MCF 10A (cell line): ENCODE measurements at regions not wholly inside any gene's neighbourhood (a gene's known extent, or its start where the extent isn't known, plus 50 kb on each side); places are given as distances from the start of the nearest gene placed in this dataset.

Source experiments
- BruUV-seq: library from RNA; stranded (reverse); fragments of 400-500 nt; replicated peaks from 2 replicates; lab custom pipeline; 2021; lab: Mats Ljungman, UMichigan
- CTCF ChIA-PET: fragments of 300-600 bp; sonication (Branson Sonifier 250); formaldehyde crosslinking; extraction: SDS; loops from one replicate; lab custom pipeline; 2021; ENCODE audit warnings: antibody characterized with exemption, inconsistent platforms; lab: Yijun Ruan, JAX
- POLR2A ChIA-PET: fragments of 300-600, 350-650 bp; sonication (Branson Sonifier 250); formaldehyde crosslinking; extraction: SDS; loops from one replicate; lab custom pipeline; 2020; ENCODE audit warnings: antibody characterized with exemption, inconsistent platforms; lab: Yijun Ruan, JAX
- DNase-seq: peaks from one replicate; pipeline ENCODE4 v3.0.0-alpha.2; 2018; ENCODE audit not compliant: unreplicated experiment
- H3K27ac Mint-ChIP-seq: one replicate; pipeline ENCODE4 v1.8.0; 2022; ENCODE audit warnings: mild to moderate bottlenecking, low read depth, mixed read lengths; ENCODE audit not compliant: unreplicated experiment
- H3K27me3 Mint-ChIP-seq: one replicate; pipeline ENCODE4 v1.8.0; 2022; ENCODE audit warnings: mixed read lengths; ENCODE audit not compliant: insufficient read depth, unreplicated experiment
- H3K36me3 Mint-ChIP-seq: one replicate; pipeline ENCODE4 v1.8.0; 2022; ENCODE audit warnings: mild to moderate bottlenecking, moderate library complexity, mixed read lengths; ENCODE audit not compliant: insufficient read depth, unreplicated experiment
- H3K4me1 Mint-ChIP-seq: one replicate; pipeline ENCODE4 v1.8.0; 2022; ENCODE audit warnings: mixed read lengths; ENCODE audit not compliant: insufficient read depth, unreplicated experiment
- H3K4me3 Mint-ChIP-seq: one replicate; pipeline ENCODE4 v1.8.0; 2022; ENCODE audit warnings: mild to moderate bottlenecking, moderate library complexity, mixed read lengths; ENCODE audit not compliant: unreplicated experiment
- H3K9me3 Mint-ChIP-seq: one replicate; pipeline ENCODE4 v1.8.0; 2022; ENCODE audit warnings: mixed read lengths; ENCODE audit not compliant: unreplicated experiment
- CTCF ChIP-seq: fragments of 200-600 bp; IDR thresholded peaks from one replicate; pipeline ENCODE4 v1.8.0; 2022; ENCODE audit warnings: antibody characterized with exemption, mild to moderate bottlenecking; ENCODE audit not compliant: unreplicated experiment
- intact Hi-C: fragments of 100-400 bp; cut with micrococcal nuclease; formaldehyde crosslinking; loops from 2 replicates; pipeline ENCODE4 v1.14.1; 2022

GRCh38 chr22:44578110-44578457, 80.1 kb upstream of the RTL6 start:
- intact Hi-C loops = no loop called here
- DNase-seq = no peak
- peaks cover 9% of the 10 kb centered on the region for H3K4me1 Mint-ChIP-seq
- H3K4me3 Mint-ChIP-seq = no peak overlapping the region
- no peaks in the 10 kb centered on the region for H3K36me3 Mint-ChIP-seq
- H3K27ac Mint-ChIP-seq = no peak overlapping the region
- TF ChIP-seq CTCF = no peak
- H3K27me3 Mint-ChIP-seq = peaks cover 60% of the 10 kb centered on the region
- ChIA-PET CTCF (interaction anchor here (1.0 to 1.2 kb wide), 2 partner anchors 492 to 585 kb away, joined by 3 read pairs; no protein-coding TSS in a partner anchor), POLR2A (no interaction called here)
- H3K9me3 Mint-ChIP-seq = no peaks in the 10 kb centered on the region
- no TSS peak for BruUV-seq

GRCh38 chr22:44577391-44578109, 79.5 kb upstream of the RTL6 start:
- peaks cover 9% of the 10 kb centered on the region for H3K4me1 Mint-ChIP-seq
- no peak for TF ChIP-seq CTCF
- no peak overlapping the region for H3K4me3 Mint-ChIP-seq
- H3K9me3 Mint-ChIP-seq = no peaks in the 10 kb centered on the region
- DNase-seq = no peak
- BruUV-seq = no TSS peak
- ChIA-PET POLR2A (no interaction called here), CTCF (interaction anchor here (0.6 to 1.2 kb wide), 2 partner anchors 45 to 491 kb away, joined by 3 read pairs; no protein-coding TSS in a partner anchor)
- no peak overlapping the region for H3K27ac Mint-ChIP-seq
- intact Hi-C loops = no loop called here
- H3K27me3 Mint-ChIP-seq = peaks cover 55% of the 10 kb centered on the region
- no peaks in the 10 kb centered on the region for H3K36me3 Mint-ChIP-seq

- Mint-ChIP-seq H3K27ac (no peak overlapping the region), H3K4me1 (peaks cover 9% of the 10 kb centered on the region), H3K36me3 (no peaks in the 10 kb centered on the region), H3K4me3 (no peak overlapping the region), H3K27me3 (peaks cover 45% of the 10 kb centered on the region), H3K9me3 (no peaks in the 10 kb centered on the region)
- no peak for TF ChIP-seq CTCF
- BruUV-seq = no TSS peak
- no peak for DNase-seq
- POLR2A ChIA-PET = no interaction called here
- intact Hi-C loops = no loop called here
- CTCF ChIA-PET = interaction anchor here (0.6 to 1.2 kb wide), 2 partner anchors 44 to 490 kb away, joined by 3 read pairs; no protein-coding TSS in a partner anchor
Observed at GRCh38 chr22:44576311-44577260, 78.6 kb upstream of the RTL6 start.
